ENCODE measurements at regions not wholly inside any gene's neighbourhood (a gene's known extent, or its start where the extent isn't known, plus 50 kb on each side); places are given as distances from the start of the nearest gene placed in this dataset.
A peak's percentile ranks its signal among the peaks of the same experiment; 100 is the strongest.
"Not testable (repeated sequence)": the region's sequence is repeated elsewhere in the genome, so short reads cannot be mapped to it uniquely, and the experiment has no call there.

GRCh38 chrX:65874765-65875164, 165.1 kb downstream of the VSIG4 start:
- no peak for TF ChIP-seq MYC (IDR thresholded peaks at IDR 0.05; ENCODE audit: low read depth, low read length)
- peak; percentile 6 for DNase-seq (ENCODE audit: low read depth)
- no peak overlapping the region for H3K4me3 ChIP-seq (ENCODE audit: low read depth, low read length)

- no peak for TF ChIP-seq MYC (IDR thresholded peaks at IDR 0.05; ENCODE audit: low read depth, low read length)
- no peak for TF ChIP-seq CTCF (IDR thresholded peaks at IDR 0.05; ENCODE audit: low read depth, low read length)
- TF ChIP-seq MAX (IDR thresholded peaks at IDR 0.05; ENCODE audit: low read depth, low read length), result no peak
- no peak for TF ChIP-seq POLR2A (IDR thresholded peaks at IDR 0.05; ENCODE audit: extremely low read depth, insufficient read length)
- no peak for DNase-seq (ENCODE audit: low read depth)
- H3K4me3 ChIP-seq (ENCODE audit: low read depth, low read length), result no peak overlapping the region
These were observed 165.8 kb downstream of the VSIG4 start for GRCh38 chrX:65874110-65874509.

GRCh38 chrX:65873385-65873784, 166.5 kb downstream of the VSIG4 start:
- no peak for TF ChIP-seq CTCF (IDR thresholded peaks at IDR 0.05; ENCODE audit: low read depth, low read length)
- no peak for DNase-seq (ENCODE audit: low read depth)

GRCh38 chrX:65871671-65872311, 168.1 kb downstream of the VSIG4 start:
- peak; percentile 77 for DNase-seq (ENCODE audit: low read depth)
- no peak overlapping the region for H3K4me3 ChIP-seq (ENCODE audit: low read depth, low read length)
- TF ChIP-seq CTCF (IDR thresholded peaks at IDR 0.05; ENCODE audit: low read depth, low read length) (peak; percentile 18), MYC (IDR thresholded peaks at IDR 0.05; ENCODE audit: low read depth, low read length) (no peak)

More at GRCh38 chrX:65873385-65873784, 166.5 kb downstream of the VSIG4 start:
- H3K4me3 ChIP-seq (ENCODE audit: low read depth, low read length), result no peak overlapping the region

GRCh38 chrX:65870544-65870943, 169.3 kb downstream of the VSIG4 start:
- not testable (repeated sequence) for DNase-seq (ENCODE audit: low read depth)

GRCh38 chrX:65866773-65867172, 173.1 kb downstream of the VSIG4 start:
- H3K4me3 ChIP-seq (ENCODE audit: low read depth, low read length), result no peak overlapping the region
- no peak for DNase-seq (ENCODE audit: low read depth)
- TF ChIP-seq CTCF (IDR thresholded peaks at IDR 0.05; ENCODE audit: low read depth, low read length), result no peak
- TF ChIP-seq POLR2A (IDR thresholded peaks at IDR 0.05; ENCODE audit: extremely low read depth, insufficient read length), result no peak
- TF ChIP-seq MYC (IDR thresholded peaks at IDR 0.05; ENCODE audit: low read depth, low read length), result no peak
- no peak for TF ChIP-seq MAX (IDR thresholded peaks at IDR 0.05; ENCODE audit: low read depth, low read length)

More at GRCh38 chrX:65870544-65870943, 169.3 kb downstream of the VSIG4 start:
- not testable (repeated sequence) for H3K4me3 ChIP-seq (ENCODE audit: low read depth, low read length)

- no peak for DNase-seq (ENCODE audit: low read depth)
- TF ChIP-seq CTCF (IDR thresholded peaks at IDR 0.05; ENCODE audit: low read depth, low read length), result no peak
- no peak for TF ChIP-seq MAX (IDR thresholded peaks at IDR 0.05; ENCODE audit: low read depth, low read length)
- TF ChIP-seq MYC (IDR thresholded peaks at IDR 0.05; ENCODE audit: low read depth, low read length), result no peak
- TF ChIP-seq POLR2A (IDR thresholded peaks at IDR 0.05; ENCODE audit: extremely low read depth, insufficient read length), result no peak
- no peak overlapping the region for H3K4me3 ChIP-seq (ENCODE audit: low read depth, low read length)
These were observed 173.7 kb downstream of the VSIG4 start for GRCh38 chrX:65866146-65866545.
